HUES64 (cell line): ENCODE measurements at regions not wholly inside any gene's neighbourhood (a gene's known extent, or its start where the extent isn't known, plus 50 kb on each side); places are given as distances from the start of the nearest gene placed in this dataset.

Experiments used
- H3K27ac ChIP-seq: 2 replicates; pipeline ENCODE4 v1.7.0; 2013; ENCODE audit warnings: low read depth, low read length, inconsistent platforms
- H3K27me3 ChIP-seq: 2 replicates; pipeline ENCODE4 v1.6.1; 2013; ENCODE audit warnings: mild to moderate bottlenecking, low read length; ENCODE audit not compliant: insufficient read depth
- H3K36me3 ChIP-seq: 2 replicates; pipeline ENCODE4 v1.6.1; 2013; ENCODE audit warnings: mild to moderate bottlenecking, low read length; ENCODE audit not compliant: insufficient read depth
- H3K4me1 ChIP-seq: 2 replicates; pipeline ENCODE4 v1.6.1; 2013; ENCODE audit warnings: mild to moderate bottlenecking, low read length, moderate library complexity; ENCODE audit not compliant: insufficient read depth
- H3K4me3 ChIP-seq: 2 replicates; pipeline ENCODE4 v1.5.1; 2013; ENCODE audit warnings: mild to moderate bottlenecking, low read length, moderate library complexity
- H3K9ac ChIP-seq: 2 replicates; pipeline ENCODE4 v1.6.1; 2013; ENCODE audit warnings: mild to moderate bottlenecking, low read depth, low read length
- H3K9me3 ChIP-seq: 2 replicates; pipeline ENCODE4 v1.6.1; 2013; ENCODE audit warnings: low read depth, low read length; ENCODE audit not compliant: insufficient read depth
- WGBS: fragments of 150-250, 120-280 bp; methylation state at CpG from one replicate; pipeline ENCODE4 v1.1.7; 2013; ENCODE audit warnings: missing lambda C conversion rate; 5-methylcytosine and 5-hydroxymethylcytosine counted together

DNA sequence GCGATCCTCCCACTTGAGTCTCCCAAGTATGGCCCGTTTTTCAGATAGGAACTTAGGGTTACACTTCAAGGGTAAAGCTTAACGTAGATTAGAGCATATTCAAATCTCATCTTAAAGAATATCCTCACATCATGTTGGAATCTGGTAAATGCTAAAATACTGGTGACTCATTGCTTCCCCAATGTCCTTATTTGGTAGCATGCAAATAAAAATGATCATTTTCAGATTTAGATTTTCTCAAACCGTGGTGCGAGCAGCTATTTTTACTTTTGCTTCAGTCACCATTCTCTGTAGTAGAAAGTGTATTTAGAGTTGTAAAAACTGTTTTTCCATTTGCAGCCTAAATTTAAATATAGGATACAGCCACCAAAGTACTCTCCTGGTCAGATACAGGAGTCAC, 101.5 kb upstream of the MAML3 start:
- no peak overlapping the region for H3K27ac ChIP-seq

DNA sequence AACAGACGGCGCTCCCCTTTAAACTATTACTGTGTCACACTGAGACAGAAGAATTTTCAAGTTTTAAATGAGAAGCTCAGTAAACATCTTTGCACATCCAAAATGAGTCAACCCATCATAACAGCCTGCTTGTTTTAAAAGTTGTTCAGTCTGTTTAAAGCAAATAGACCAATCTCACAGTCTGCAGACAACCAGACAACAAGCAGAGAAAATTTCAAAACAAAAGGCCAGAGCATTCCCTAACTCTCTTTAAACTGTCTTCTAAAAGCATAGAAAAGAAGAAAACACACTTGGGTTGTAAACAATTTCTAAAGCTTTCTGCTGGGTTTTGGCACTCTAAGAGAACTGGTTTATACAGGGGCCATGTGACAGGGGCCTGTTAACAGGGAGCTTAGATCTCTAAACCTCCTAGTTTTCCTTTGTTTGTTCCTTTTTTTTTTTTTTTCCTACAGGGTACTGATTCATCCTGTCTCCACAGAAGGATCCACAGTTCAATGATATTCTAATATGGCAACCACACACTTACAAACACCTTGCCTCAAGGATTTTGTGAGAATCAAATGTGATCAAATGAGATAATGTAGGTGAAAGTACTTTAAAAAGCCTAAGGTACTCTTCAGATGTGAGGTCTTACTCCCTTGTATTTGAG, 100.8 kb upstream of the MAML3 start:
- Histone ChIP-seq H3K27ac (no peak overlapping the region), H3K4me3 (no peak overlapping the region), H3K9ac (no peak overlapping the region), H3K36me3 (no peaks in the 10 kb centered on the region), H3K27me3 (peaks cover 30% of the 10 kb centered on the region), H3K9me3 (no peaks in the 10 kb centered on the region), H3K4me1 (peaks cover 42% of the 10 kb centered on the region)
- 94% methylated on average over 2 of the region's 2 CpGs for WGBS

More for the DNA sequence above, 101.5 kb upstream of the MAML3 start:
- 96% methylated on average over 5 of the region's 5 CpGs for WGBS
- no peak overlapping the region for H3K9ac ChIP-seq
- H3K36me3 ChIP-seq: no peaks in the 10 kb centered on the region
- no peak overlapping the region for H3K4me3 ChIP-seq
- H3K4me1 ChIP-seq: peaks cover 42% of the 10 kb centered on the region
- peaks cover 30% of the 10 kb centered on the region for H3K27me3 ChIP-seq
- no peaks in the 10 kb centered on the region for H3K9me3 ChIP-seq

DNA sequence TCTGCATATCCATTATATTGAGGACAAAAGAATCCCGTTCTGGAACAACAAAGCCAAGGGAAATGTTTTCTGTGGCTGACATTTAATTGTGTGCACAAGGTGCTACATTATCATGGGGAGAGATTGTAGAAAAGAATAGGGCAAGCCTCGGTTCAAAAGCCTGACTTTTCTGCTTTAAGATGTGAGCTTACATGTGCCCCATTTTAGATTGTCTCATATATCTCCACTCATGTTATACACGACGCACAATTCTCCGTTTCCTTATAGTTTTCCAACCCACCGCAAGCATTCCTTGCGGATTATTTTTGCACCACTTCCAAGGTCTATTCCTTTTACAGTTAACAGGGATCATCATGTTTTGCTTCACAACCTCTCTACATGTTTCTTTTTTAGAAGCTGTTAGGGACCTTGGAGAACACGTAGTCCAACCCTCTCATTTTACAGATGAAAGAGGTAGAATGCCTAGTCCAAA, 99.6 kb upstream of the MAML3 start:
- no peak overlapping the region for H3K27ac ChIP-seq
- peaks cover 42% of the 10 kb centered on the region for H3K4me1 ChIP-seq
- no peaks in the 10 kb centered on the region for H3K36me3 ChIP-seq
- no peak overlapping the region for H3K9ac ChIP-seq
- no peaks in the 10 kb centered on the region for H3K9me3 ChIP-seq
- H3K4me3 ChIP-seq: peak overlapping the region; percentile 19; the same call in 1 of the 2 replicates
- H3K27me3 ChIP-seq: peaks cover 30% of the 10 kb centered on the region
- WGBS: 50% methylated on average over 8 of the region's 8 CpGs

DNA sequence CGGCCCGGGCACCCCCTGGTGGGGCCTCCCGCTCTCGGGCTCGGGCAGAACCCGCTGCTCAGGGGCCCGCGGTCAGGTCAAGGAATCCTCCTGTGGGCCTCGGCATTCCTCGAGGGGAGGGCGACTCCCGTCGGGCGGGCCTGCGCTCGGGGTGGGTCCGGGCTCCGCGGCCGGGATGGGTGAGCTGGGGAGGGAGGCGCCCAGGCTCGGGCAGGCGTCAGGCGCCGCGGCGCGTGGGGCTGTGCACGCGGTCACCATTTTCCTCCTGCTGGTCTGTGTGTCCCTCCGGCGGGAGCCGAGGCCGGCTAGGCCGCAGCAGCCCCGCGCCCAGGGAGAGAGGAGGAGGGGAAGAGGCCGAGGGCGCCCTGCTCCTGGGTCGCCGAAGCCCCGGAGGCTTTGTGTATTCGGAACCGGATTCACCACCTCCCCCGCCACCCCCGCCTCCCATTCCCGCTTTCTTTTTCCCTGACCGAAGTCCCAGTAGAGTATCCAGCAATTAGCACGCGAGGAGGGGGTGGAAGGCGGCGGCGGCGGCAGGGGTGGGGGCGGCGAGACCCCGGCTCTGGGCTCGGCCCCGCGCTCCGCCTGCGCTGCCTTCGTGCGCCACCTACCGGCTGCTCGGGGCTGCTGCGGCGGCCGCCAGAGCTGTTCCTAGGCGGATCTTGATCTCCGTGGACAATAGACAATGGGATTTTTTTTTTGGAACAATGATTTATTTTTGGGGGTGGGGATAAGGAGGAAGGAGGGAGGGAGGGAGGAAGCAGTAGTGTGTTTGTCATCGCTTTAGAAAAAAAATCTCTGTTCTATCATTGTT, 99.0 kb upstream of the MAML3 start:
- H3K4me3 ChIP-seq: peak overlapping the region; percentile 60
- H3K36me3 ChIP-seq: no peaks in the 10 kb centered on the region
- H3K9me3 ChIP-seq: no peaks in the 10 kb centered on the region
- H3K9ac ChIP-seq: peak overlapping the region; percentile 82
- peak overlapping the region; percentile 66 for H3K27ac ChIP-seq
- peaks cover 42% of the 10 kb centered on the region for H3K4me1 ChIP-seq
- 1% methylated on average over 68 of the region's 72 CpGs for WGBS
- H3K27me3 ChIP-seq: peaks cover 30% of the 10 kb centered on the region

DNA sequence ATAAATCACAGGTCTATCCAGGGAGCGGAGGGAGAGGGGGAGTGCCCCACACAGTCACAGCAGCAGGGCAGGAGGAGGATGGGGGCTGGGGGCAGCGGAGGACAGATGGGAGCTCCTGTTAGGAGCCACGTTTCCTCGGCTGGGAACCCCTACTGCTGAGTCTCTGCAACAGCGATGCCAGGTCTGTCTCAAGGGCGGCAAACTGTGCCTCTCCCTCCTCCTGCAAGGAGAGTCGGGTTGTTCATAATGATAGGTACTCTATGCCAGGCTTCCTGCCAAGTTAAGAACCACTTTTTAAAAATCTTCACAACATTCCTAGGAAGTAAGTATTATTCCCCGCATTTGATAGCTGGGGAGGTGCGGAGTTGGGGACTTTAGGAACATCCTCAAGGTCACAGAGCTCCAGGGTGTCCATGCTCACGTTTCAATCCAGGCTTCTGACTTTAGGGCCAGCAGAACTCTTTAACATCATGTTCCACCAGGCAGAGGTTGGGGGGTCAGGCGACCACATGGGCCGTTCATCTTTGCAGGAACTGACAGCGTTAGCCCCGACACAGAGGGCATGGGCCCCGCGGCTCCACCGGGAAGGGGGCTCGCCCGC, 98.3 kb upstream of the MAML3 start:
- 14% methylated on average over 19 of the region's 19 CpGs for WGBS
- peak overlapping the region; percentile 82 for H3K9ac ChIP-seq
- H3K27ac ChIP-seq: peak overlapping the region; percentile 66; the same call in 1 of the 2 replicates

DNA sequence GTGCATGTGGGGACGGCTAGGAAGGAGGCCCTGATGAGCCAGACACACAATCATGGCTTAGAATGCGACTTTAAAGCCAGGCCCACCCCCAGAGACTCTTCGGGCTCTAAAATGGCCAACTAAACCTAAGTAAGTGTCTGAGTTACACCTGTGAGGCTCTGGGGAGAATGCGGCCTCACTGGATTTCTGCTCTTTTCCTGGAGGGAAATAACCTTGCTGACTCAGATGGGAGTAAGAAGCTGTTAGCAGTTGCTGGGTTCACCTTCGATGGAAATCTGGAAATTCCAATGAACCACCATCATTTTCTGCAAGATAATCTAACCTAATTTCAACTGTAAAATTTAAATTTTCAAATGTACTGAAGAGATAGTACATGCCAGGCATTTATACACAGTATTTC, 97.6 kb upstream of the MAML3 start:
- Histone ChIP-seq H3K4me3 (no peak overlapping the region), H3K36me3 (no peaks in the 10 kb centered on the region), H3K4me1 (peaks cover 41% of the 10 kb centered on the region), H3K9me3 (no peaks in the 10 kb centered on the region), H3K9ac (no peak overlapping the region), H3K27ac (no peak overlapping the region), H3K27me3 (peaks cover 30% of the 10 kb centered on the region)
- 79% methylated on average over 5 of the region's 5 CpGs for WGBS

More for the DNA sequence above, 98.3 kb upstream of the MAML3 start:
- H3K27me3 ChIP-seq: peaks cover 30% of the 10 kb centered on the region
- peak overlapping the region; percentile 60 for H3K4me3 ChIP-seq
- H3K36me3 ChIP-seq: no peaks in the 10 kb centered on the region
- peaks cover 42% of the 10 kb centered on the region for H3K4me1 ChIP-seq
- H3K9me3 ChIP-seq: no peaks in the 10 kb centered on the region

DNA sequence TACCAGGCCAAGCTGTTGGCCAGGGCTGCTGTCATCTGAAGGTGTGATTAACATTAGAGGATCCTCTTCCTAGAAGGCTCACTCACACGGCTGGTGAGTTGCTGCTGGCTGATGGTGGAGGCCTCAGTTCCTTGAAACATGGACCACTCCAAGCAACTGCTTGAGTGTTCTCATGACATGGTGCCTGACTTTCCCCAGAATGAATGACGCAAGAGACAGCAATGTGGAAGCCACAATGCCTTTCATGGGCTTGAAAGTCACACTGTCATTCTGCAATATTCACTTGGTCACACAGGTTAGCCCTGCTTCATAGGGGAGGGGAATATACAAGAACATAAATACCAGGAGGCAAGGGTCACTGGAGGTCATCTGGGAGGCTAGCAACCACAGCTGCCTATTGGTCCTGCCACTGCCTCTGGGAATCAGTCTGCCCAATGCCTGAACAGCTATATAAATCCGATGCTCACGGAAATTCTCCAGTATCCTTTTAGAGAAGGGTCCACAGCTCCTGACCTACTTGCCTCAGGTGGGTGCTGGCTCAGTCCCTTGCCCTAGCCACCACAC, 97.1 kb upstream of the MAML3 start:
- Histone ChIP-seq H3K9ac (no peak overlapping the region), H3K36me3 (no peaks in the 10 kb centered on the region), H3K9me3 (no peaks in the 10 kb centered on the region), H3K4me3 (no peak overlapping the region), H3K27me3 (peaks cover 30% of the 10 kb centered on the region), H3K27ac (no peak overlapping the region), H3K4me1 (peaks cover 36% of the 10 kb centered on the region)
- 86% methylated on average over 4 of the region's 4 CpGs for WGBS

DNA sequence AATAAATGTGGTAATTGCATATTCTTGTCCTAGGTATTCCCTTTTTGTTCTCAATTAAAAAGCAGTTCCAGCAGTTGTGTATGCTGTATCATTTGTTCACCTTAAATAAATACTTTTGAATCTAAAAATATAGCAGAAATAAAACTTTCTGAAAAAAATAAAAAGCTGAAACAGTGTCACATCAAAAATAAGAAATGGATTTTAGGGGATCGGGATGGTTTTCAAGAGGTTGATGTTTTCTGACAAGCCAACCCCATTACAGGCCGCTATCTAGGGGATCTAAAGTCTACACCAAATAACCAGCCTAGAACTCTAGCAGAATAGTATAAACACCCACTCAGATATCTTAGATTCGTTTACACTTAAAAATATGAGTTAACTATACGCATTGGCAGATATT, 95.4 kb upstream of the MAML3 start:
- Histone ChIP-seq H3K9me3 (no peaks in the 10 kb centered on the region), H3K4me3 (no peak overlapping the region), H3K27me3 (peaks cover 26% of the 10 kb centered on the region), H3K9ac (no peak overlapping the region), H3K36me3 (no peaks in the 10 kb centered on the region), H3K27ac (no peak overlapping the region), H3K4me1 (peaks cover 23% of the 10 kb centered on the region)
- WGBS: 93% methylated on average over 4 of the region's 4 CpGs

DNA sequence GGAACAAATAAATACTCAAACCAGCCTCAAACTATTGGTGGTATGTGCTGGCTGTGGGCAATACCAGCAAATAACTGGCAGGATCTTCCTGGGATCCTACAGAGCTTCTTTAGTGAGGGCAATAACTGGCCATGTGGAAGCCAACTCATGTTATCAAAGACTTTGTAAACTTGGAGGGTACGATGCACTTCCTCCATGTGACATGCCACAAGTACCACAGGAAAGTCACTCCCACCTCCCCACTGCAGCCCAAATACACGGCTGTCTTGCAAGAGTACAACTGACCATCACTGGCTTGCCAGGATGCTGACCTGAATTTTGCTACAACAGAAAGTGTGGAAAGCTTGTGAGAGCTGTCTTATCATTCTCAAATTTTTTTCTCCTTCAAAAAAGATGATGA, 93.3 kb upstream of the MAML3 start:
- WGBS: 96% methylated on average over 2 of the region's 2 CpGs
- Histone ChIP-seq H3K4me3 (no peak overlapping the region), H3K4me1 (peaks cover 21% of the 10 kb centered on the region), H3K9me3 (no peaks in the 10 kb centered on the region), H3K9ac (no peak overlapping the region), H3K27me3 (peaks cover 15% of the 10 kb centered on the region), H3K36me3 (no peaks in the 10 kb centered on the region), H3K27ac (no peak overlapping the region)

DNA sequence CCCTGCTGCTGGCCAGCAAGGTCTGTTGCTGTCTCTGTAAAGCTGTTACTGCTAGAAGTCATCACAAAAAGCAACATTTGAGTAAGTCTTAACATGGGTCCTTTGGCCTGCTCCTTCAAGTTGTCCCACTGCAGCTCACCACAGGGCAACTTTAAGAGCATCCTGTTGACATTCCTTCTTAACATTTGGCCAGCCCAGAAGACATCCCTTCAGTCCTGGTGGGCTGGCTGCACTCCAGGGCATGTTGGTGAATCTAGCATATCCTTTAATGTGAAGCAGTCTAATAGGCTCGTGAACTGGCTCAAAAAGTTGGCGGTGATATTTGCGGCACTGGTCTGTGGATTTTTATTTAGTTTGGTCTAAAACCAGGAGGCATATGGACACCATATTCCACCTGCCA, 92.2 kb upstream of the MAML3 start:
- Histone ChIP-seq H3K27me3 (0 out of 2 replicates have a peak, but pooled peaks cover 6% of the 10 kb centered on the region), H3K4me1 (peaks cover 13% of the 10 kb centered on the region), H3K4me3 (no peak overlapping the region), H3K9ac (no peak overlapping the region), H3K9me3 (no peaks in the 10 kb centered on the region), H3K36me3 (no peaks in the 10 kb centered on the region), H3K27ac (no peak overlapping the region)
- 99% methylated on average over 3 of the region's 3 CpGs for WGBS

DNA sequence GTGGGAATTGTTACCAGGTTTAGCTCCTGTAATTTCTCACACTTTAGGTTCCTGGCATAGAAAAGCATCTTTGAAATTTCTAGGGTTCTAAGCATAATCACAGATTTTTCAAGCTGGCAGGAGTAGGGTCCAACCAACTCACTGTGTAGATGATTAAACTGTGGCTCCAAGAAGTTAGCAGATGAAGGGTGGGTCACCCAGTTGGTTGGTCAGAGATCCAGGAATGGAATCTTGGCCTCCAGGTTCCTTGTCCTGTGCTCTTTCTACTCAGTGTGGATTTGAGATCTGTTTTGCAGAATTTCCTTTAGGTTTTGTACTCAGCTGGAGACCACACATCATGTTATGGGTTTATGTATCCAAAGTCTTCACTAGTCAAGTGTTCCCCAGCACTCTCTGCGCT, 90.3 kb upstream of the MAML3 start:
- Histone ChIP-seq H3K27ac (no peak overlapping the region), H3K9ac (no peak overlapping the region), H3K9me3 (no peaks in the 10 kb centered on the region), H3K27me3 (no peaks in the 10 kb centered on the region), H3K4me3 (no peak overlapping the region), H3K36me3 (no peaks in the 10 kb centered on the region), H3K4me1 (peaks cover 23% of the 10 kb centered on the region)
- 97% methylated on average over 1 of the region's 1 CpG for WGBS
